ENCODE measurements at regions not wholly inside any gene's neighbourhood (a gene's known extent, or its start where the extent isn't known, plus 50 kb on each side); places are given as distances from the start of the nearest gene placed in this dataset.

DNA sequence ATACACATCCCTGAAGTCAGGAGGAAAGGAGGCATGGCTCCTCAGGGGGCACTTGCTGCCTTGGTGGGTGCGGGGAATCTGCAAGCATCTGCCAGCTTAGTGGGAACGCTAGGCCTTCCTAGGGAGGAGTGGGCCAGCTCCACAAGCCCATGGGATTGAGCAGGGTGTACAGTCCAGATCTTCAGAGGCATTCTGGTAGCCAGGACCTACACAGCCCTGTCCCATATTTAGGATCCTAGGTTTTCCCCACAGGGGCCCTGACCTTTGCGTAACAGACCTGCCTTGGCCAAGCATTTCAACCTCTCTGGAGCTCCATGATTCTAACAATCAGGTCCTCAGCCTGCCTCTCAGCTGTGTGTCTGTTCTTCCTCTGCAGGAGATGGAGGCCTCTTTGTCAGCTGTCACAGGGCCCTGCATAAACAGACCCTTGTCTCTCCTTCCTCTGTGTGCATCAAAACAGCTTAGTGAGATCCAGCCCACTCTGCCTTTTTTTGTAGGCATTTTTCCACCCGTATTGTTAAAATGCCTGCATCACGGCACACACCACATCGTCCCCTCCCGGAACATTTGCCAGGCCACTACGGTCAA is 140.2 kb upstream of the NDUFV2 start:
- H2BK12ac ChIP-seq (ENCODE audit: low read length in 2 of 2) = no peak overlapping the region
- no peak overlapping the region for H3K4me3 ChIP-seq (ENCODE audit: insufficient read depth in 1 of 2, low read depth in 1 of 2, low read length in 2 of 2)
- no peaks in the 10 kb centered on the region for H3K36me3 ChIP-seq (ENCODE audit: control insufficient read depth in 1 of 2, insufficient read depth in 2 of 2, low read depth in 1 of 2, low read length in 2 of 2)
- H2BK15ac ChIP-seq (ENCODE audit: low read depth, poor library complexity, severe bottlenecking) = no peak overlapping the region
- H3K4me2 ChIP-seq (ENCODE audit: low read length, poor library complexity, severe bottlenecking) = no peak overlapping the region
- H3K27me3 ChIP-seq (ENCODE audit: control insufficient read depth in 1 of 2, insufficient read depth in 1 of 2, low read length in 2 of 2) = no peaks in the 10 kb centered on the region
- H3K4ac ChIP-seq (ENCODE audit: low read depth in 1 of 2, low read length in 2 of 2) = no peak overlapping the region
- H3K14ac ChIP-seq (ENCODE audit: low read length in 2 of 2) = no peak overlapping the region
- H3K9ac ChIP-seq (ENCODE audit: low read length) = no peak overlapping the region
- H2BK120ac ChIP-seq (ENCODE audit: low read depth, low read length) = no peak overlapping the region
- no peak overlapping the region for H3K23ac ChIP-seq (ENCODE audit: low read length in 2 of 2)
- H4K91ac ChIP-seq (ENCODE audit: low read length) = no peak overlapping the region
- no peak for DNase-seq
- H4K8ac ChIP-seq (ENCODE audit: low read length) = peak overlapping the region; percentile 69
- no peaks in the 10 kb centered on the region for H3K79me1 ChIP-seq (replicated peaks; ENCODE audit: low read length, poor library complexity, severe bottlenecking)
- peaks cover 14% of the 10 kb centered on the region for H3K4me1 ChIP-seq (ENCODE audit: control insufficient read depth, insufficient read depth, low read depth, low read length)
- 91% methylated on average over 8 of the region's 8 CpGs for WGBS
- peak overlapping the region in 1 of 2 experiments; percentile 58 for H3K18ac ChIP-seq (ENCODE audit: low read depth in 1 of 2, low read length in 2 of 2)
- H2BK5ac ChIP-seq (ENCODE audit: low read depth, low read length, poor library complexity, severe bottlenecking) = no peak overlapping the region
- no peak overlapping the region for H2AFZ ChIP-seq (ENCODE audit: low read depth, low read length)
- peak overlapping the region; percentile 45 for H2AK5ac ChIP-seq (ENCODE audit: low read length, severe bottlenecking)
- no peak overlapping the region for H3K27ac ChIP-seq (ENCODE audit: low read length, poor library complexity, severe bottlenecking)
- no peaks in the 10 kb centered on the region for H3K9me3 ChIP-seq (ENCODE audit: control insufficient read depth, low read length)

DNA sequence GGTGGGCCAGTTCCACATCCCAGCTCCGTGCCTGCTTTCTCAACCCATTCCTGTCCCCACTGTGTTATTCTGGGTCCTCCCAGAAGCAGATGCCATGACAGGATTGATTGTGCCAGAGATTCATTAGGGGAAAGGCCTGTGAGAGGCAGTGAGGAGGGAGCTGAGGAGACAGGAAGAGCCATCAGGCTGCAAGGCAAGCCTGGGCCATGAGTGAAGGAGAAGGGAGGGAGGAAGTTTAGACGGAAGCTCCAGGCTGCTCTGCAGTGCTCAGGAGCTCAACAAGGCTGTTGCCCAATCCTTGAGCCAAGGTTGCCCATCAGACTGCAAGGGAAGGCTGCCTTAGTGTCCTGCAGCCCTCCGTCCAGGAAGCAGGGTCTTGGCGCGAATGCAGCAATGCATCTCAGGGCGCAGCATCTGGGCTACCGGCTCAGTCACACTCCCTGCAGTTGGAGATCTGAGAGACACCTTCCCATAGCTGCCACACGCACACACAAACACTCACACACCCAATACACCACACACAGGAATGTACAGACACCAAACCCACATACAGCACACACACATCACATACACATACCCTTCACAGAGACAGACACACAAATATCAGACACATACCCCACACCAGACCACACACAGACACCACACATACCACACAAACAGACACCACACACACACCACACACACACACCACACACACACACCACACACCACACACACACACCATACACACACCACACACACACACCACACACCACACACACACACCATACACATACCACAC is 139.5 kb upstream of the NDUFV2 start:
- Histone ChIP-seq H3K4me1 (ENCODE audit: control insufficient read depth, insufficient read depth, low read depth, low read length) (peaks cover 14% of the 10 kb centered on the region), H2AFZ (ENCODE audit: low read depth, low read length) (peak overlapping the region; percentile 32), H3K4me3 (ENCODE audit: insufficient read depth in 1 of 2, low read depth in 1 of 2, low read length in 2 of 2) (no peak overlapping the region), H3K36me3 (ENCODE audit: control insufficient read depth in 1 of 2, insufficient read depth in 2 of 2, low read depth in 1 of 2, low read length in 2 of 2) (no peaks in the 10 kb centered on the region), H4K91ac (ENCODE audit: low read length) (no peak overlapping the region), H3K23ac (ENCODE audit: low read length in 2 of 2) (no peak overlapping the region), H4K8ac (ENCODE audit: low read length) (peak overlapping the region; percentile 30), H2BK120ac (ENCODE audit: low read depth, low read length) (no peak overlapping the region), H2BK5ac (ENCODE audit: low read depth, low read length, poor library complexity, severe bottlenecking) (no peak overlapping the region), H3K27ac (ENCODE audit: low read length, poor library complexity, severe bottlenecking) (no peak overlapping the region), H3K4ac (ENCODE audit: low read depth in 1 of 2, low read length in 2 of 2) (no peak overlapping the region), H3K79me1 (replicated peaks; ENCODE audit: low read length, poor library complexity, severe bottlenecking) (no peaks in the 10 kb centered on the region), H3K4me2 (ENCODE audit: low read length, poor library complexity, severe bottlenecking) (no peak overlapping the region), H3K9ac (ENCODE audit: low read length) (no peak overlapping the region), H3K14ac (ENCODE audit: low read length in 2 of 2) (peak overlapping the region in 1 of 2 experiments; percentile 5), H2AK5ac (ENCODE audit: low read length, severe bottlenecking) (no peak overlapping the region), H3K27me3 (ENCODE audit: control insufficient read depth in 1 of 2, insufficient read depth in 1 of 2, low read length in 2 of 2) (no peaks in the 10 kb centered on the region), H2BK12ac (ENCODE audit: low read length in 2 of 2) (no peak overlapping the region), H3K9me3 (ENCODE audit: control insufficient read depth, low read length) (no peaks in the 10 kb centered on the region), H2BK15ac (ENCODE audit: low read depth, poor library complexity, severe bottlenecking) (no peak overlapping the region), H3K18ac (ENCODE audit: low read depth in 1 of 2, low read length in 2 of 2) (peak overlapping the region in 1 of 2 experiments; percentile 22)
- no peak for DNase-seq
- WGBS = 88% methylated on average over 7 of the region's 8 CpGs

GRCh38 chr18:8963876-8964275 is 138.6 kb upstream of the NDUFV2 start:
- H3K23ac ChIP-seq (ENCODE audit: low read length in 2 of 2) = no peak overlapping the region
- no peak overlapping the region for H3K18ac ChIP-seq (ENCODE audit: low read depth in 1 of 2, low read length in 2 of 2)
- H3K4me3 ChIP-seq (ENCODE audit: insufficient read depth in 1 of 2, low read depth in 1 of 2, low read length in 2 of 2) = no peak overlapping the region
- H2BK120ac ChIP-seq (ENCODE audit: low read depth, low read length) = no peak overlapping the region
- no peaks in the 10 kb centered on the region for H3K27me3 ChIP-seq (ENCODE audit: control insufficient read depth in 1 of 2, insufficient read depth in 1 of 2, low read length in 2 of 2)
- DNase-seq = no peak
- no peak overlapping the region for H2BK5ac ChIP-seq (ENCODE audit: low read depth, low read length, poor library complexity, severe bottlenecking)
- H3K36me3 ChIP-seq (ENCODE audit: control insufficient read depth in 1 of 2, insufficient read depth in 2 of 2, low read depth in 1 of 2, low read length in 2 of 2) = no peaks in the 10 kb centered on the region
- no peak overlapping the region for H3K14ac ChIP-seq (ENCODE audit: low read length in 2 of 2)
- H4K91ac ChIP-seq (ENCODE audit: low read length) = no peak overlapping the region
- no peak overlapping the region for H2BK15ac ChIP-seq (ENCODE audit: low read depth, poor library complexity, severe bottlenecking)
- no peak overlapping the region for H3K9ac ChIP-seq (ENCODE audit: low read length)
- no peak overlapping the region for H2AK5ac ChIP-seq (ENCODE audit: low read length, severe bottlenecking)
- H3K4me2 ChIP-seq (ENCODE audit: low read length, poor library complexity, severe bottlenecking) = no peak overlapping the region
- H3K79me1 ChIP-seq (replicated peaks; ENCODE audit: low read length, poor library complexity, severe bottlenecking) = no peaks in the 10 kb centered on the region
- no peak overlapping the region for H4K8ac ChIP-seq (ENCODE audit: low read length)
- H3K27ac ChIP-seq (ENCODE audit: low read length, poor library complexity, severe bottlenecking) = no peak overlapping the region
- H2AFZ ChIP-seq (ENCODE audit: low read depth, low read length) = no peak overlapping the region
- H2BK12ac ChIP-seq (ENCODE audit: low read length in 2 of 2) = no peak overlapping the region
- H3K9me3 ChIP-seq (ENCODE audit: control insufficient read depth, low read length) = no peaks in the 10 kb centered on the region
- no peak overlapping the region for H3K4ac ChIP-seq (ENCODE audit: low read depth in 1 of 2, low read length in 2 of 2)
- H3K4me1 ChIP-seq (ENCODE audit: control insufficient read depth, insufficient read depth, low read depth, low read length) = peaks cover 13% of the 10 kb centered on the region

DNA sequence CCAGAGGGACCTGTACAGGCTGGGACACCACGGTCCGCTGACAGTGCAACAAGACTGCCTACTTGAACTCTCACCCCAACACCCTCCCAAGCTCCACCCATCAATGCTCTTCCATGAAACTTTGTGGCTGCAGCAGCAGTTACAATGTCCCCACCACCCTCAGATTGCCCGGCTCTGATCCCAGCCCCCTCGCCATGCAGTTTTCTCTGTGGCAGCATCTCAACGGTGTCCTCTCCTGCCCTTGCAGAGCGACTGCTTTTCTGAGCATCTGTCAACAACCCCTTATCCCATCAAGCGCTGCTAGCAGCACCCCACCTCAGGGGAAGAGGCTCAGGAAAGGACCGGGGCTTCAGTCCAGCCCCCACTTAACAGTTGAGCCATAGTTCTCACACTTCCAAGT is 137.1 kb upstream of the NDUFV2 start:
- Histone ChIP-seq H3K14ac (ENCODE audit: low read length in 2 of 2) (no peak overlapping the region), H3K36me3 (ENCODE audit: control insufficient read depth in 1 of 2, insufficient read depth in 2 of 2, low read depth in 1 of 2, low read length in 2 of 2) (no peaks in the 10 kb centered on the region), H3K4me1 (ENCODE audit: control insufficient read depth, insufficient read depth, low read depth, low read length) (peaks cover 8% of the 10 kb centered on the region), H3K27me3 (ENCODE audit: control insufficient read depth in 1 of 2, insufficient read depth in 1 of 2, low read length in 2 of 2) (no peaks in the 10 kb centered on the region), H2BK5ac (ENCODE audit: low read depth, low read length, poor library complexity, severe bottlenecking) (no peak overlapping the region), H2AK5ac (ENCODE audit: low read length, severe bottlenecking) (no peak overlapping the region), H3K9me3 (ENCODE audit: control insufficient read depth, low read length) (no peaks in the 10 kb centered on the region), H4K91ac (ENCODE audit: low read length) (no peak overlapping the region), H3K4me3 (ENCODE audit: insufficient read depth in 1 of 2, low read depth in 1 of 2, low read length in 2 of 2) (no peak overlapping the region), H3K4ac (ENCODE audit: low read depth in 1 of 2, low read length in 2 of 2) (no peak overlapping the region), H2AFZ (ENCODE audit: low read depth, low read length) (no peak overlapping the region), H3K79me1 (replicated peaks; ENCODE audit: low read length, poor library complexity, severe bottlenecking) (no peaks in the 10 kb centered on the region), H2BK15ac (ENCODE audit: low read depth, poor library complexity, severe bottlenecking) (no peak overlapping the region), H3K23ac (ENCODE audit: low read length in 2 of 2) (no peak overlapping the region), H2BK120ac (ENCODE audit: low read depth, low read length) (no peak overlapping the region), H3K27ac (ENCODE audit: low read length, poor library complexity, severe bottlenecking) (no peak overlapping the region), H3K4me2 (ENCODE audit: low read length, poor library complexity, severe bottlenecking) (no peak overlapping the region), H3K9ac (ENCODE audit: low read length) (no peak overlapping the region), H2BK12ac (ENCODE audit: low read length in 2 of 2) (no peak overlapping the region), H3K18ac (ENCODE audit: low read depth in 1 of 2, low read length in 2 of 2) (no peak overlapping the region), H4K8ac (ENCODE audit: low read length) (no peak overlapping the region)
- no peak for DNase-seq
- WGBS = 91% methylated on average over 8 of the region's 8 CpGs
